CD8-positive, alpha-beta memory T cell (primary cell): ENCODE measurements at regions not wholly inside any gene's neighbourhood (a gene's known extent, or its start where the extent isn't known, plus 50 kb on each side); places are given as distances from the start of the nearest gene placed in this dataset.

Experiments used
- CTCF ChIA-PET: fragments of 350-600 bp; sonication (Branson Sonifier 250); formaldehyde crosslinking; loops from one replicate; lab custom pipeline; 2021; ENCODE audit warnings: antibody characterized with exemption; lab: Charles Lee
- POLR2A ChIA-PET: fragments of 350-600 bp; sonication (Branson Sonifier 250); formaldehyde crosslinking; loops from one replicate; lab custom pipeline; 2021; ENCODE audit warnings: antibody characterized with exemption; lab: Charles Lee
- DNase-seq, 5 donors: peaks; one replicate each; pipeline versions ENCODE4 v3.0.0 to v3.0.0-alpha.2; 2020 to 2022; ENCODE audit warnings: mixed read lengths in 1 of 5
- H3K27ac ChIP-seq: one replicate; pipeline ENCODE4 v1.7.0; 2013; ENCODE audit warnings: low read depth, mild to moderate bottlenecking, low read length, moderate library complexity
- H3K27me3 ChIP-seq: 2 replicates; pipeline ENCODE4 v1.7.0; 2013; ENCODE audit warnings: low read length, mild to moderate bottlenecking; ENCODE audit not compliant: insufficient read depth, poor library complexity, severe bottlenecking
- H3K36me3 ChIP-seq: 2 replicates; pipeline ENCODE4 v1.7.0; 2013; ENCODE audit warnings: mild to moderate bottlenecking, low read length, moderate library complexity; ENCODE audit not compliant: insufficient read depth
- H3K4me1 ChIP-seq: 2 replicates; pipeline ENCODE4 v1.7.0; 2013; ENCODE audit warnings: mild to moderate bottlenecking, low read length, moderate library complexity; ENCODE audit not compliant: insufficient read depth
- H3K4me3 ChIP-seq: 2 replicates; pipeline ENCODE4 v1.7.0; 2013; ENCODE audit warnings: mild to moderate bottlenecking, low read length
- H3K9me3 ChIP-seq: 2 replicates; pipeline ENCODE4 v1.7.0; 2013; ENCODE audit warnings: mild to moderate bottlenecking, low read length
- H3K27ac Mint-ChIP-seq, 8 donors: one replicate each; pipeline ENCODE4 v1.8.0; 2020 to 2021; ENCODE audit warnings: mixed read lengths in 8 of 8, mild to moderate bottlenecking in 6 of 8, inconsistent platforms in 3 of 8, moderate library complexity in 3 of 8
- H3K27me3 Mint-ChIP-seq, 2 donors: one replicate each; pipeline ENCODE4 v1.8.0; 2020 to 2021; ENCODE audit warnings: mixed read lengths in 2 of 2, mild to moderate bottlenecking in 1 of 2, moderate library complexity in 1 of 2
- H3K36me3 Mint-ChIP-seq, 3 donors: one replicate each; pipeline ENCODE4 v1.8.0; 2020 to 2021; ENCODE audit warnings: mixed read lengths in 3 of 3, inconsistent platforms in 1 of 3, mild to moderate bottlenecking in 1 of 3
- H3K4me1 Mint-ChIP-seq, 3 donors: one replicate each; pipeline ENCODE4 v1.8.0; 2020 to 2021; ENCODE audit warnings: mixed read lengths in 3 of 3, inconsistent platforms in 1 of 3, mild to moderate bottlenecking in 1 of 3
- H3K4me3 Mint-ChIP-seq, 7 donors: one replicate each; pipeline ENCODE4 v1.8.0; 2020 to 2021; ENCODE audit warnings: mixed read lengths in 7 of 7, mild to moderate bottlenecking in 6 of 7, moderate library complexity in 4 of 7, inconsistent platforms in 2 of 7
- H3K9me3 Mint-ChIP-seq, 5 donors: one replicate each; pipeline ENCODE4 v1.8.0; 2020 to 2022; ENCODE audit warnings: mixed read lengths in 5 of 5, mild to moderate bottlenecking in 3 of 5, moderate library complexity in 2 of 5, inconsistent platforms in 1 of 5

DNA sequence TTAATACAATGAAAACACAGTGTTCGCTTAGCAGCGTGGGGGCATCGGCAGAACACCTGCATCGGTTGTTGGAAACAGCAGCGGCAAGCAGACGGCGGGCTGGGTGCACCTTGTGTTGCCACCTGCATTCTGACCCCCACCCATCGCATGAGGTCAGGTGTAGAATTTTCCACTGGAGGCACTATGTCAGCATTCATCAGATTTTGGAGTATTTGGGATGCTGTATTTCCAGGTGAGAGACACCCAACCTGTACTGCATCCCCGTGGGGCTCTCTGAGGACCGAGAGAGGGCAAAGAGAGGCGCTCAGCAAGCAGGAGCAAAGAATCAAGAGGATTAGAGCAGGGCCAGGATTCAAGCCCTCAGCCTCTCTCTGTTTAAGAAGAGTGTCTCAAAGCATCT, 116.4 kb upstream of the MGMT start:
- Histone ChIP-seq H3K27me3 (no peaks in the 10 kb centered on the region), H3K4me1 (no peaks in the 10 kb centered on the region), H3K4me3 (no peak overlapping the region), H3K9me3 (no peaks in the 10 kb centered on the region), H3K36me3 (no peaks in the 10 kb centered on the region), H3K27ac (no peak overlapping the region)
- CTCF ChIA-PET = no interaction called here
- peaks cover 0 to 4% (median 3%) of the 10 kb centered on the region in 5 donors for H3K9me3 Mint-ChIP-seq
- POLR2A ChIA-PET = no interaction called here
- no peak overlapping the region for H3K27ac Mint-ChIP-seq
- H3K36me3 Mint-ChIP-seq = no peaks in the 10 kb centered on the region
- no peaks in the 10 kb centered on the region for H3K4me1 Mint-ChIP-seq
- DNase-seq = no peak
- peaks cover 0 to 2% of the 10 kb centered on the region in 2 donors for H3K27me3 Mint-ChIP-seq
- H3K4me3 Mint-ChIP-seq = no peak overlapping the region

DNA sequence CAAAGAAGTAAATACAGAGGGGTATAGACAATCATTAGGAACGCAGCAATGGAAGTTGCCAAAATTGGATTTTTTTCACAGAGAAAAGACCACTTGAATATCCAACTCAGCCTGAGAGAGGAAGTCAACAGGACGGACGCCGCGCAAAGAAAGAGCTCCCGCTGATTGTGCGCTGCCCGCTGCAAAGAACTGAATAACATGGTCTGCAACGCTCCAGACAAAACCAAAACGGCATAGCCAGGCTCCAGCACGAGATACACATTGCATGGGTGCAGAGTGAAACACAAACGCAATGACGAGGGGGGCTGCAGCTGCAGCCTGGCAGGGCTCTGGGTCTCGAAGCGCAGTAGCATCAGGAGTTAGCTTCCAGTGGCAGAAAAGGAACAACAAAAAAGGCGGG, 113.9 kb upstream of the MGMT start:
- H3K27me3 Mint-ChIP-seq = peaks cover 0 to 2% of the 10 kb centered on the region in 2 donors
- no peaks in the 10 kb centered on the region for H3K36me3 ChIP-seq

DNA sequence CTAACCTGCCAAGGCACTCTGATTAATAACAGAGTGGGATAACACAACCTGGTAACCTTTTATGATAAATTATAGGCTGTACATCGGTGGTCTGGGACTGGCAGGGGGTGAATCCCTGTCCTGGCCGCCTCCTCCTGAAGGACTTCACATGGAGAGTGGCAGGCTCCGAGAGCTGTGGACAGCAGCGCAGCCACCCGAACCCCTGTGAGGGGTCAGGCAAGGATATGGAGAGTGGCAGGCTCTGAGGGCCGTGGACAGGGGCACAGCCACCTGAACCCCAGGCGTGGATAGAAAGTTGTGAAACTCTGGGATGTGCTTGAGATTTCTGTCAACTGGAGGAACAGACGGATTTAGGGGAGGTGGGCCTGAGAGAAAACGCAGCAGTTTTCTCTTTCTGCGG, 107.0 kb upstream of the MGMT start:
- no peaks in the 10 kb centered on the region for H3K4me1 ChIP-seq
- ChIA-PET POLR2A (no interaction called here), CTCF (no interaction called here)
- Mint-ChIP-seq H3K36me3 (no peaks in the 10 kb centered on the region), H3K4me1 (no peaks in the 10 kb centered on the region), H3K27ac (no peak overlapping the region), H3K27me3 (peaks cover 0 to 4% of the 10 kb centered on the region in 2 donors), H3K9me3 (peaks cover 6 to 11% (median 10%) of the 10 kb centered on the region in 5 donors), H3K4me3 (no peak overlapping the region)
- no peaks in the 10 kb centered on the region for H3K9me3 ChIP-seq
- H3K27ac ChIP-seq = no peak overlapping the region
- H3K36me3 ChIP-seq = no peaks in the 10 kb centered on the region
- H3K4me3 ChIP-seq = no peak overlapping the region
- DNase-seq = no peak
- no peaks in the 10 kb centered on the region for H3K27me3 ChIP-seq

More for the DNA sequence above, 113.9 kb upstream of the MGMT start:
- Mint-ChIP-seq H3K27ac (no peak overlapping the region), H3K9me3 (peaks cover 9 to 13% (median 11%) of the 10 kb centered on the region in 5 donors), H3K4me3 (no peak overlapping the region), H3K36me3 (no peaks in the 10 kb centered on the region), H3K4me1 (no peaks in the 10 kb centered on the region)
- no peaks in the 10 kb centered on the region for H3K4me1 ChIP-seq
- no peak overlapping the region for H3K27ac ChIP-seq
- H3K27me3 ChIP-seq = no peaks in the 10 kb centered on the region
- no peaks in the 10 kb centered on the region for H3K9me3 ChIP-seq
- CTCF ChIA-PET = no interaction called here
- no peak overlapping the region for H3K4me3 ChIP-seq
- POLR2A ChIA-PET = no interaction called here
- no peak for DNase-seq

DNA sequence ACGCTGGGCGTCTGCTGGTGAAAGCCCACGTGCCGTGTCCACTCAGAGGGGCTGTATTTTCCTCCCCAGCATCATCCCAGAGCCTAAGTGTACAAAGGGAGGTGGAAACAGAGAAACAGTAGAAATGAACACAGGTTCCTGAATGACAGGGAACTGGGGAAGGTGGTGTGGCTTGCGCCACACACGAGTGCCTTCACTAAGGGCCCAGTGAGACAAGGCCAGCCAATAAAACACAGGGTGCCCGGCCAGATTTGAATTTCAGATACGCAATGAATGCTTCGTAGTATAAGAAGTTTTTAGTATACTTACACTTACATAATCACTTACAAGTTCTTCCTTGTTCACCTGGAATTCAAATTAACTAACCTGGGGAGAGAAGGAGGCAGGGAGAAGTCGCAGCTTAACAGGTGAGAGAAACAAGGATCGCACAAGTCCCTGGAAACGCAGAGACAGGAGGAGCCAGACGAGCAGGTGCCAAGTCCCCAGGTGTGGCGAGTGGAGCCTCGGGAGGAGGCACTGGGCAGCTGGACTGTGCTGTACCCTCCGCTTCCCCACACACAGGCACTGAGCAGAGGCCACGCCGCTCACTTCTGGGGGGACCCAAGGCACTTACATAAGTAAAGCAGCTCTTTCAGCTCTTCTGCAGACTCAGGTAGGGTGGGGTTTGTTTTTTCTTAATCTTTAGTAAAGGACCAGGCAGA, 105.2 kb upstream of the MGMT start:
- Histone ChIP-seq H3K4me1 (no peaks in the 10 kb centered on the region), H3K9me3 (no peaks in the 10 kb centered on the region), H3K27me3 (no peaks in the 10 kb centered on the region), H3K36me3 (no peaks in the 10 kb centered on the region), H3K4me3 (no peak overlapping the region), H3K27ac (no peak overlapping the region)
- H3K4me3 Mint-ChIP-seq = no peak overlapping the region
- H3K4me1 Mint-ChIP-seq = no peaks in the 10 kb centered on the region
- DNase-seq = no peak
- ChIA-PET CTCF (no interaction called here), POLR2A (no interaction called here)
- peaks cover 0 to 7% (median 2%) of the 10 kb centered on the region in 5 donors for H3K9me3 Mint-ChIP-seq
- H3K27me3 Mint-ChIP-seq = peaks cover 0 to 4% of the 10 kb centered on the region in 2 donors
- H3K27ac Mint-ChIP-seq = no peak overlapping the region
- no peaks in the 10 kb centered on the region for H3K36me3 Mint-ChIP-seq

DNA sequence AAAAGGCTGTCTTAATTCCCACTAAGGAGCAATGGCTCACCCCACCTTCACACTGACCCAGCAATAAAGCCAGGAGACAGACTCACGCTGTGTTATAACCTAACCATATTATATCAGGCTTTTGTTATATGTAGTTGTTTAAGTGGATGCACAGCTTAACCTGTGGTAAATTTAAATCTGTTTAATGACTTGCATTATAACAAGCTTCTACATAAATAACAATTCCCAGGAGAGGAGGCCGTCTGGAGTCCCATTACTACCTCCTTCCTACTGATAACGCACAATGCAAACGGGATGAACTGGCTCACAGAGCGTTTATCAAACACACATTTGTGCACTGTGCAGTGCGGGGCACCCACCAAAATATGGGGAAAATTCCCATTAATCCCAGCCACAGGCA, 102.1 kb upstream of the MGMT start:
- ChIA-PET POLR2A (no interaction called here), CTCF (no interaction called here)
- no peaks in the 10 kb centered on the region for H3K36me3 ChIP-seq
- H3K4me1 ChIP-seq = no peaks in the 10 kb centered on the region
- H3K4me3 ChIP-seq = no peak overlapping the region
- H3K36me3 Mint-ChIP-seq = no peaks in the 10 kb centered on the region
- H3K27me3 ChIP-seq = no peaks in the 10 kb centered on the region
- no peaks in the 10 kb centered on the region for H3K9me3 ChIP-seq
- H3K4me3 Mint-ChIP-seq = no peak overlapping the region
- no peak overlapping the region for H3K27ac Mint-ChIP-seq
- H3K4me1 Mint-ChIP-seq = no peaks in the 10 kb centered on the region
- DNase-seq = no peak
- H3K27ac ChIP-seq = no peak overlapping the region
- peaks cover 2 to 10% of the 10 kb centered on the region in 2 donors for H3K27me3 Mint-ChIP-seq
- H3K9me3 Mint-ChIP-seq = peaks cover 0 to 2% (median 0%) of the 10 kb centered on the region in 5 donors

DNA sequence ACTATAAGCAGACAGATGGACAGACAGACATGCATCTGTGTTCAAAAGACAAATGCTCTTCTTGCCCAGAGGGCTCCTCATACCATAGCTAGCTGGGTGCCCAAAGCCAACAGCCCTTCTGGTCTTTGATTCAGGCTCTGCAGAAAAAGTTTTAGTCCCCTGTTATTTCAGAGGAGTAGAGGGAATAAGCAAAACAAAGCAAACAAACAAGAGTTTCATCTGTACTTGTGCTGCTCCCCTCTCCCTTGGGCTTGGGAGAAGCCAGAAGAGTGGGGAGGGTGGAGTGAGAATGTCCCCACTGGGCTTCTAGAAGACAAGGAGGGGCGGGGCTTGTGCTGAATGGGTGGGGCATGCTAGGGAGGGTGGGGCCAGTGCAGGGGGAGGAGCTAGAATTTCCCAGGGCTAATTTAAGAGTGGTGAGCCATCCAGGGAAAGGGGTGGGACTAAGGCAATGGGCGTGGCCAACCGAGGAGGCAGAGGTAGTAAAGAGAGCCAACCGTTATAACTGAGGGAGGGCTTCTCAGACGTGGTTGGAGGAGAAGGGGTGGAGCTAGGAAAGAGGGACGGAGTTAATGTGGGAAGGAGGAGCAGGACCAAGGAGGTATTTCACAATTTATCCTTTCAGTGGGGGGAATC, 101.2 kb upstream of the MGMT start:
- Mint-ChIP-seq H3K9me3 (peaks cover 0 to 2% (median 0%) of the 10 kb centered on the region in 5 donors), H3K27me3 (peaks cover 2 to 9% of the 10 kb centered on the region in 2 donors), H3K4me3 (no peak overlapping the region), H3K27ac (no peak overlapping the region), H3K36me3 (no peaks in the 10 kb centered on the region), H3K4me1 (no peaks in the 10 kb centered on the region)
- Histone ChIP-seq H3K27ac (no peak overlapping the region), H3K36me3 (no peaks in the 10 kb centered on the region), H3K9me3 (no peaks in the 10 kb centered on the region), H3K27me3 (no peaks in the 10 kb centered on the region), H3K4me3 (no peak overlapping the region), H3K4me1 (no peaks in the 10 kb centered on the region)
- POLR2A ChIA-PET = no interaction called here
- CTCF ChIA-PET = no interaction called here
- no peak for DNase-seq

DNA sequence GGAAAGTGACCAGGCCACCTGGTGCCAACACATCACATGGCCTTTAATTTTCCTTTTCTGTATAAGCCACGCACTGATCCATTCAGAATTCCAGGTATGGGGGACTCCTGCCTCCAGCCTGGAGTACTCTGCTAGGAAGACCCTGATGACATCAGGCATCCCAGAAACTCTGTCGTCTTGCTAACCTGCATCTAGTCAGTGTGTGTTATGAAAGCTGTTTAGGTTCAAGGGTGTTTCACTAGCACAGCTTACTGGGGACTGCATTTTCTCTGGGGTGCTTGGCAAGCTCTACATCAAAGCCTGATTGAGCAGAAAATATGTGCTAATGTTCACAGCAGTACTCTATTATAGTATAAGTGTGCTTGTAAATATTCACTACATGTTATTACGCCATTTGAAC, 100.6 kb upstream of the MGMT start:
- Mint-ChIP-seq H3K27me3 (peaks cover 4 to 14% of the 10 kb centered on the region in 2 donors), H3K27ac (no peak overlapping the region), H3K9me3 (peaks cover 0 to 2% (median 0%) of the 10 kb centered on the region in 5 donors), H3K4me3 (no peak overlapping the region), H3K4me1 (no peaks in the 10 kb centered on the region), H3K36me3 (no peaks in the 10 kb centered on the region)
- H3K9me3 ChIP-seq = no peaks in the 10 kb centered on the region
- DNase-seq = no peak
- H3K36me3 ChIP-seq = no peaks in the 10 kb centered on the region
- ChIA-PET POLR2A (no interaction called here), CTCF (no interaction called here)
- H3K4me1 ChIP-seq = no peaks in the 10 kb centered on the region
- no peak overlapping the region for H3K27ac ChIP-seq
- H3K27me3 ChIP-seq = no peaks in the 10 kb centered on the region
- H3K4me3 ChIP-seq = no peak overlapping the region

DNA sequence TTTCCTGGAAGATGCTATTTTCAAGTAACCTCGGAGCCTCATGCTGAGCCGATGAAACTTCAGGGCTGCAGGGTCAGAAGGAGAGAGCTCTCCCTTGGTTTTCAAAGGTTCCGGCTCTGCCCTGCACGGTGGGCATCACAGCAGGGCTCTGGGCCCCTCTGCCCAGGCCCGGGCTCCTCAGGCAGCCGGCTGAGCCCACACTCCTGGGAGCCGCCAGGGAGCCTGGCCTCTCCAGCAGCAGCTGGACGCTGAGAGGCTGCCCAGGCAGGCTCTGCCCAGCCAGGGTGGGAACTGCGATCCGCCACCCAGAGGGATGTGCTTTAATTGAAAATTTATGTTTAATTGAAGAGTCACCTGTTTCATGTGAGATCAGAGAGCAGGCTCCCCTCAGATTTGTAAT, 97.5 kb upstream of the MGMT start:
- Mint-ChIP-seq H3K9me3 (peaks cover 0 to 1% (median 0%) of the 10 kb centered on the region in 5 donors), H3K4me3 (no peak overlapping the region), H3K27ac (no peak overlapping the region), H3K27me3 (peaks cover 6 to 35% of the 10 kb centered on the region in 2 donors), H3K4me1 (peaks cover 0 to 8% (median 0%) of the 10 kb centered on the region in 3 donors), H3K36me3 (no peaks in the 10 kb centered on the region)
- Histone ChIP-seq H3K9me3 (no peaks in the 10 kb centered on the region), H3K27ac (no peak overlapping the region), H3K27me3 (peaks cover 8% of the 10 kb centered on the region), H3K36me3 (no peaks in the 10 kb centered on the region), H3K4me3 (no peak overlapping the region), H3K4me1 (no peaks in the 10 kb centered on the region)
- ChIA-PET POLR2A (no interaction called here), CTCF (no interaction called here)
- no peak for DNase-seq
